HG03442 (cell line): ENCODE measurements at regions not wholly inside any gene's neighbourhood (a gene's known extent, or its start where the extent isn't known, plus 50 kb on each side); places are given as distances from the start of the nearest gene placed in this dataset.
"Not testable (repeated sequence)": the region's sequence is repeated elsewhere in the genome, so short reads cannot be mapped to it uniquely, and the experiment has no call there.

Experiments used
- ATAC-seq: cut with Tn5 transposase; IDR thresholded peaks from one replicate; pipeline ENCODE4 v1.9.1; 2021; ENCODE audit warnings: mild to moderate bottlenecking, moderate library complexity; ENCODE audit not compliant: unreplicated experiment

DNA sequence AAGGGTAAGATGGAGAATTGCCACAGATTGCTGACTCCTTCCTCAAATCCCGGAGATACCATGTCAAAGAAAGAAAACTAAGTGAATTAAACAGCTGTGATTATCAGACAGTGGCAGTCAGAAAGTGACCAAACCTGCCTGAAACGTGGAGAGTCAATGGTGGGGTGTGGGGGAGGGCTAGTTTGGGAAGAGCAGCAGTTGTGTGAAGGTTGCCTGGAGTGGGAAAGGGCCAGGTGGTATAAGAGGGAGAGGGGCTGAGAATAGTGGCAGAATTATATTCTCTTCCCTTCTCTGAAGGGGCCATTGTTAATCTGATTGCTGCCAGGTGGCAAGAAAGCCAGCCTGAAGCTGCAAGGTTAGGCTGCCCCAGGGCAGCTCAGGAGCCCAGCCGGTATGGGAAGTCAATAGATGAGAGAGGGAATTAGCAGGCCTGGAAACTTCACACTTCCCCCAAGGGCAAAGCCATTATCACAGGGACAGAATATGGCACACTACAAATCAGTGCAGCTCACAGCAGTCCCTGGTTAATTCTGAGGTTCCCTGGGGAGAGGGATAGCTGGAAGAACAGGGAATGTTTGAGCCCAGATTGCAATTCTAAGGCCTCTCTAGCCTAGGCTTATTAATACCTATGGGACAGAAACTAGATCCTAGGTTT is 83.9 kb upstream of the ITGB1 start:
- no peak for ATAC-seq

GRCh38 chr10:33040436-33040835 is 82.4 kb upstream of the ITGB1 start:
- ATAC-seq: no peak

- ATAC-seq: no peak
These were observed 81.2 kb upstream of the ITGB1 start for GRCh38 chr10:33039181-33039580.

GRCh38 chr10:33038672-33039071 is 80.6 kb upstream of the ITGB1 start:
- no peak for ATAC-seq

DNA sequence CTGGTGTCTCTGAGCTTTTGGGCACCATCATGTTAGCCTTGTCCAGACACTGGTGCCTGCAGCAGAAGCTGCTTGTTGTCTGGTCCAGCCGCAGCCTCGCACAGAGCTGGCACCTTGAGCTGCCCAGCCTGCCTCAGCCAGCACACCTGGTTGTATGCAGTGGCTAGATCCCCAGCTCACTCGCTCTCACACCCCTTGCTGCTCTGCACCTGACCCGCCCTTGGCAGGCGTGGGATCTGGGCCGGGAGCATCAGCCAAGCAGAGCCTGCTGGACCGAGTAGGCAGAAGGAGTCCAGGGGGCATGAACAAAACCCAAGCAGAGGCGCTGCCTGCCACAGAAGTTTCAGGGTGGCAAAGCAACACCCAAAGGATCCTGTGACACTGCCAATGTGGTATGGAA is 79.7 kb upstream of the ITGB1 start:
- ATAC-seq: no peak

GRCh38 chr10:33036670-33037069 is 78.6 kb upstream of the ITGB1 start:
- ATAC-seq: no peak

GRCh38 chr10:33035411-33035810 is 77.4 kb upstream of the ITGB1 start:
- ATAC-seq: no peak

DNA sequence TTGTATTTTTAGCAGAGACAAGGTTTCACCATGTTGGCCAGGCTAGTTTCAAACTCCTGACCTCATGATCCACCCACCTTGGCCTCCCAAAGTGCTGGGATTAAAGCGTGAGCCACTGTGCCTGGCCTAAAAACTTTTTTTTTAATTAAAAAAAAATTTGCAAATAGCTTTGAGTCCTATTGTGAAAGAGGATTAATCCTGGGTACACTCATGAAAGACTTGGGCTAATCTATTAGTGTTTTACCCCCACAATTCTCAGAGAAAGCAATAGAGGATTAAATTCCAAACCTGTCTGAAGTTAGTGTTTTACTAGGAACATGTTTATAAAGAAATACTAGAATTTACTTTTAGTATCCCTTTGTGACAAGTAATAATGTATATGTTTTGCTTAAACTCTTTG is 76.9 kb upstream of the ITGB1 start:
- no peak for ATAC-seq

GRCh38 chr10:33032654-33033151 is 74.7 kb upstream of the ITGB1 start:
- ATAC-seq: no peak

DNA sequence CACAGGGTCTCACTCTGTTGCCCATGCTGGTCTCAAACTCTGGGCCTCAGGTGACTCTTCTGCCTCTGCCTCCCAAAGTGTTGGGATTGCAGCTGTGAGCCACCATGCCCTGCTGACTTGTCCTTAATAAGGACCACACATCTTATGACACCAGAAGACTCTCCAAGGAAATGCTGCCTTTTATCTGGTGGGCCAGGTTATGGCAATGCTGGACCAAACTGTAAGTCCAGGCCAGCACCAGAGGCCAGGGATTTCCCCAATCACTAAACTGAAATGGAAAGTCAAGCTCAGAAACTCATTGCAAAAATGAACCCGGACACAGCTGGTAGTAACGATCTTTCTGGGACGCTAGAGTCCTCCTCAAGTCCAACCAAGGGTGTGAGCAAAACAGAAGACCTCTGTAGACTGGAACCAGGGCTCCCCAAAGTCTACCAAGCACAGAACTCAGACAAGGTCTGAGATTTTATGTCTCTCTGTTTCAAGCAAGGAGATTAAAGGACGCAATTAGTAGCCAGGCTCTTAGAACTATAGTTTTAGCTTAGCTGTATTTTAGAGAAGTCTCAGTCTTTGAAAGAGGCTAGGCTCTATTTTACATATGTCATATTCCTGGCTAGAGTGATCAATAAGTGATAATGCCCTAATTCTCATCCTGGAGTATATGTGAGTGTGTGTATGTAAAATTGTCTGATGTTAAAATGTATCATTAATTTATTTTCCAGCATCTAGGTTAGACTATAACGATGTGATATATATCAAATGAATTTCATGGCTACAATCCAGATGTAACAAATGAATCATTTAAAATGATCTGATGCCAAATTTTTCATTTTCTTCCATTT is 74.0 kb upstream of the ITGB1 start:
- no peak for ATAC-seq

DNA sequence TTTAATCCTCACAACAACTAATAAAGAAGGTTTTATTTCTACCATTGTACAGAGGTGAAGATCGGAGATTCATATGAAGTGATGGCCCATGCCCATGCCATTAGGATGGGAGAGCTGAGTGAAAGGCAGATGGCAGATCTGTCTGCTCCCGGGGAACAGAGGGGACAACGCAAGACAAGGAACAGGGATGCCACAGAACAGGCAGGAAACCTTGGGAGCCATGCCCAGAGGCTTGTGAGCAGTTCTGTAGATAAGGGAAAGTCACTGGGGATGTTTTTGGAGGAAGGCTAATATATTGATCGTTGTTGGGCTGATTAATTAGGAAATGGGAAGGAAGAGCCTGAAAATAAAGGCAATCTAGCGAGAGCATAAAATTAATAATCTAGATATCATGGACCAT is 73.1 kb upstream of the ITGB1 start:
- ATAC-seq: no peak

DNA sequence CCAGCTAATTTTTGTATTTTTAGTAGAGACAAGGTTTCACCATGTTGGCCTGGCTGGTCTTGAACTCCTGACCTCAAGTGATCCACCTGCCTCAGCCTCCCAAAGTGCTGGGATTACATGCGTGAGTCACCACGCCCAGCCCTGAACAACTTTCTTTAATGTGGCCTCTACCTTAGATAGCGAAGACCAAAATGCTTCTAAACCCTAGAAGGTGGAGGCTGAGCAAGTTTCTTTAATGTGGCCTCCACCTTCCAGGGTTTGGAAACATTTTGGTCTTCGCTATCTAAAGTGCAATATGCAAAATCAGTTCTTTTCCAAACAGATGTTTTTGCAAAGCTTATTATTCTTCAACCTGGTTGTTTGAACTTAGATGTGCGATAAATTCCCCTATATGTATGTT is 70.5 kb upstream of the ITGB1 start:
- ATAC-seq: not testable (repeated sequence)

DNA sequence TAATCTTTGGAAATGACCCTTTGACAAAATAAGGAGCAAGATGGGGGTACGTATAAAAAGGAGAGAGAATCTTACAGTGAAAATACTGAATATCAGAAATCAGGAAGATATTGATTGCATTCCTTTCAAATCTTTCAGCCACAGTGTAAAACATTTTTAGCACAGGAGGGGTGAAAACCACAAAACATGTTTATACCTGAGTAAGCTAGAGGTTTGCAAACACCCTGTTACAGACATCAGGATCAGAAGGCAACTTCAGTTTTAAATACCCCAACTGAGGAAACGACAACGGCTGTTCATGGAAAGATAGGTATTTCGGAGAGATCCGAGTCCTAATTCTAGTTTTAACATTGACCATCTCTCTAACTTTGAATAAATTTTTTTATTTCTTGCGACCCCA is 69.1 kb upstream of the ITGB1 start:
- no peak for ATAC-seq

- no peak for ATAC-seq
These were observed 68.4 kb upstream of the ITGB1 start for GRCh38 chr10:33026422-33026821.

- ATAC-seq: no peak
These were observed 67.9 kb upstream of the ITGB1 start for GRCh38 chr10:33025910-33026309.

GRCh38 chr10:33025039-33025438 is 67.0 kb upstream of the ITGB1 start:
- ATAC-seq: peak; percentile 87

GRCh38 chr10:33022691-33023090 is 64.7 kb upstream of the ITGB1 start:
- no peak for ATAC-seq

GRCh38 chr10:33022090-33022489 is 64.1 kb upstream of the ITGB1 start:
- ATAC-seq: no peak

GRCh38 chr10:33016988-33017387 is 59.0 kb upstream of the ITGB1 start:
- ATAC-seq: no peak

DNA sequence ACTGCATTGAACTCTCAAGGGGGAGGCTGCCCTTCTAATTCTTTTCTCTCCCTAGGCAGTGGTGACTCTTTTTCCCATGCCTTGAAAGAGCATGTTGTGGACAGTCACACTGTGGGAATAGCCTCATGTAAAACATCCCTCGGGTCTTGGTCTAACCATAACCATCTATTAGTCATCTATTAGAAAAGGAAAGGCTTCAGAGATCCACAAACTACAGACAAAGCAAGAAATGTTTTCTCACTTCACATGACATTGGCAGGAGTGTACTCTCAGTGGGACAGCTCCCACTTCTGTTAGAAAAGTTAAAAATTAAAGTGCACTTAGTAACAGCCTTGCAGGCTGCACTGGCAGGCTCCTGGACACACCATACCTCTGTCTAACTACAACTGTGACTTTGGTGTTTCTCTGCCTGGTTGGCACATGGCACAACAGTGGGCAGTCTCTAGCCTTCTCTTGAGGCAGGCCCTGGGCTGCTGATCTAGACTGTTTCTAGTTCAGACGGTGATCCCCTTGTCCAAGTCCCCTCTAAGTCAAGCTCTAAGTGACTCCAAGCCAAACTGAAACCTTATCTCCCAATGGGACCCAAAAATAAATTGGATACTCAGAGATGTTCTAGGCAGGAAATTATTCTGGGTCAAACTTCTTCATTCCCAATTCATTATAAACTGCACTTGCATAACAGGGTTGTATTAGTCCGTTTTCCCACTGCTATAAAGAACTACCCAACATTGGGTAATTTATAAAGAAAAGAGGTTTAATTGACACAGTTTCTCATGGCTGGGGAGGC is 57.9 kb upstream of the ITGB1 start:
- peak; percentile 46 for ATAC-seq

- ATAC-seq: not testable (repeated sequence)
These were observed 55.3 kb upstream of the ITGB1 start for GRCh38 chr10:33013331-33013730.

DNA sequence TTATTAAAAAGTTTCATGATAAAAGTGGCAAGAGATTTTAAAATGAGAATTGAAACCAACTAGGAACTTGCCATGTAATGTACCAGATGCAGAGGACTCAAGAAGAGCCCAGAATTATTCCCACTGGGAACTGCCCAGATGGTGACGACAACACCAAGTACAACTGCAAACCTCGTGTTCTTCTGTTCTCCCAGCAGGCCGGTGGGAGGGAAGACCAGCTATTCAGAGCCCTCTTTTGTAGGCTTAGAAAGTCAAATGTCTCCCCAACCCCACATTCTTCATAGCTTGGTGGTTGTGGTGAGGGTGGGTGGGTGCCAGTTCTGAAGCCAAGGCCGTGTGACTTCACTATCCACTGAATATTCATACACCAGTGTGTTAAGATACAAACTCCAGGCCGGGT is 54.3 kb upstream of the ITGB1 start:
- no peak for ATAC-seq
